PC-9 (cell line): ENCODE measurements at regions not wholly inside any gene's neighbourhood (a gene's known extent, or its start where the extent isn't known, plus 50 kb on each side); places are given as distances from the start of the nearest gene placed in this dataset.

Experiments used
- BruUV-seq: library from RNA; stranded (reverse); fragments of 400-500 nt; replicated peaks from 2 replicates; lab custom pipeline; 2021; lab: Mats Ljungman, UMichigan
- CTCF ChIA-PET: fragments of 300-600 bp; sonication (Branson Sonifier 250); formaldehyde crosslinking; loops from one replicate; lab custom pipeline; 2022; ENCODE audit warnings: antibody characterized with exemption; lab: Charles Lee
- POLR2A ChIA-PET: fragments of 300-600 bp; sonication (Branson Sonifier 250); formaldehyde crosslinking; loops from one replicate; lab custom pipeline; 2022; ENCODE audit warnings: antibody characterized with exemption; ENCODE audit not compliant: unreplicated experiment; lab: Charles Lee
- DNase-seq, 2 experiments: peaks; one replicate each; pipeline versions ENCODE4 v3.0.0 to v3.0.0-alpha.2; 2015 to 2022; ENCODE audit warnings: mixed read lengths in 1 of 2
- H2AFZ ChIP-seq: fragments of 200-600 bp; sonication (generic); 2 replicates; pipeline ENCODE4 v1.8.1; 2017; ENCODE audit warnings: antibody characterized with exemption
- H3F3A ChIP-seq: fragments of 200-600 bp; sonication (generic); 2 replicates; pipeline ENCODE4 v1.8.1; 2017; ENCODE audit warnings: antibody characterized with exemption, mild to moderate bottlenecking, low read depth; ENCODE audit not compliant: insufficient read depth
- H3K27ac ChIP-seq: fragments of 200-600 bp; sonication (generic); 2 replicates; pipeline ENCODE4 v1.6.1; 2016; ENCODE audit warnings: mixed run types
- H3K27me3 ChIP-seq: fragments of 200-600 bp; sonication (generic); 2 replicates; pipeline ENCODE4 v1.6.1; 2016; ENCODE audit warnings: low read depth, mixed run types; ENCODE audit not compliant: insufficient read depth
- H3K36me3 ChIP-seq: fragments of 200-600 bp; sonication (generic); 2 replicates; pipeline ENCODE4 v1.6.1; 2016; ENCODE audit warnings: low read depth, mixed run types
- H3K4me1 ChIP-seq: fragments of 200-600 bp; sonication (generic); replicated peaks from 2 replicates; pipeline ENCODE4 v1.6.1; 2016; ENCODE audit warnings: mixed run types; ENCODE audit not compliant: insufficient read depth
- H3K4me2 ChIP-seq: fragments of 200-600 bp; sonication (generic); 2 replicates; pipeline ENCODE4 v1.6.1; 2017; ENCODE audit warnings: mixed run types
- H3K4me3 ChIP-seq: fragments of 200-600 bp; sonication (generic); 2 replicates; pipeline ENCODE4 v1.6.1; 2016; ENCODE audit warnings: mixed run types
- H3K79me2 ChIP-seq: fragments of 200-600 bp; sonication (generic); 2 replicates; pipeline ENCODE4 v1.6.1; 2017; ENCODE audit warnings: low read depth, mixed run types
- H3K9me2 ChIP-seq: fragments of 200-600 bp; sonication (generic); 2 replicates; pipeline ENCODE4 v1.8.1; 2017; ENCODE audit warnings: mild to moderate bottlenecking; ENCODE audit not compliant: insufficient read depth
- H3K9me3 ChIP-seq: fragments of 200-600 bp; sonication (generic); 2 replicates; pipeline ENCODE4 v1.8.1; 2016; ENCODE audit warnings: low read depth; ENCODE audit not compliant: insufficient read depth
- H4K20me1 ChIP-seq: fragments of 200-600 bp; sonication (generic); 2 replicates; pipeline ENCODE4 v1.8.1; 2017; ENCODE audit not compliant: insufficient read depth
- EZH2 ChIP-seq: fragments of 200-600 bp; sonication (generic); IDR thresholded peaks from 2 replicates; pipeline ENCODE4 v1.8.0; 2017; ENCODE audit warnings: antibody characterized with exemption, low read depth
- intact Hi-C: fragments of 100-400 bp; cut with micrococcal nuclease; formaldehyde crosslinking; loops from one replicate; pipeline ENCODE4 v1.10.0; 2022; ENCODE audit not compliant: unreplicated experiment
- TF ChIP-seq, protein P1 (sequence below): fragments of 200-600 bp; sonication (generic); conservative IDR thresholded peaks from 2 replicates; pipeline ENCODE4 v1.6.1; 2017; ENCODE audit warnings: mixed run types, antibody characterized with exemption, mild to moderate bottlenecking, moderate library complexity

DNA sequence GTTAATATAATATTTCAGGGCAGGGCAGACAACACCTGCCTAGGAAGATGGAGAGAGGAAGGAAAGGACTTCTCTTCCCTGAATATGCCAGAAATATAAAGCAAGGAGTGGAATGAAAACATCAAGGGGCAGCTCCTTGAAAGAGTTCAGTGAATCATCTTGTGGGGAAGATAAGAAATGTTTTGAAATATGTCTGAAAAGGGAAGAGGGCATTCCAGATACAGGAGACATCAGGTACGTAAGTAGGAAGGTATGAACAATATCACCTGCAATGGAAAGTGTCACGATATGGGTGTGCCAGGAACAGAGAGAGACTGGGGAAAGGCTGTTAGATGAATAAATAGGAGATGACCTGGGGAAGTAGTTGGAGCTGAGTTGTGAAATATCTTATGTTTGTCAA lies 75.8 kb upstream of the WDR72 start:
- CTCF ChIA-PET, result no interaction called here

GRCh38 chr15:53834214-53834613 lies 74.8 kb upstream of the WDR72 start:
- no TSS peak for BruUV-seq

More for the DNA sequence above, 75.8 kb upstream of the WDR72 start:
- H3K36me3 ChIP-seq, result no peaks in the 10 kb centered on the region
- intact Hi-C loops, result no loop called here
- no peak overlapping the region for H3K27ac ChIP-seq
- BruUV-seq, result no TSS peak
- H3K9me2 ChIP-seq, result no peaks in the 10 kb centered on the region
- no peaks in the 10 kb centered on the region for H3K9me3 ChIP-seq
- H3K4me2 ChIP-seq, result no peak overlapping the region
- H4K20me1 ChIP-seq, result no peaks in the 10 kb centered on the region
- H3F3A ChIP-seq, result no peaks in the 10 kb centered on the region
- no peak overlapping the region for H2AFZ ChIP-seq
- no peak overlapping the region for H3K4me3 ChIP-seq
- POLR2A ChIA-PET, result no interaction called here
- no peak for DNase-seq
- H3K79me2 ChIP-seq, result no peaks in the 10 kb centered on the region
- no peaks in the 10 kb centered on the region for H3K27me3 ChIP-seq
- H3K4me1 ChIP-seq, result no peaks in the 10 kb centered on the region
- TF ChIP-seq EZH2, result no peak
- TF ChIP-seq, protein P1, sequence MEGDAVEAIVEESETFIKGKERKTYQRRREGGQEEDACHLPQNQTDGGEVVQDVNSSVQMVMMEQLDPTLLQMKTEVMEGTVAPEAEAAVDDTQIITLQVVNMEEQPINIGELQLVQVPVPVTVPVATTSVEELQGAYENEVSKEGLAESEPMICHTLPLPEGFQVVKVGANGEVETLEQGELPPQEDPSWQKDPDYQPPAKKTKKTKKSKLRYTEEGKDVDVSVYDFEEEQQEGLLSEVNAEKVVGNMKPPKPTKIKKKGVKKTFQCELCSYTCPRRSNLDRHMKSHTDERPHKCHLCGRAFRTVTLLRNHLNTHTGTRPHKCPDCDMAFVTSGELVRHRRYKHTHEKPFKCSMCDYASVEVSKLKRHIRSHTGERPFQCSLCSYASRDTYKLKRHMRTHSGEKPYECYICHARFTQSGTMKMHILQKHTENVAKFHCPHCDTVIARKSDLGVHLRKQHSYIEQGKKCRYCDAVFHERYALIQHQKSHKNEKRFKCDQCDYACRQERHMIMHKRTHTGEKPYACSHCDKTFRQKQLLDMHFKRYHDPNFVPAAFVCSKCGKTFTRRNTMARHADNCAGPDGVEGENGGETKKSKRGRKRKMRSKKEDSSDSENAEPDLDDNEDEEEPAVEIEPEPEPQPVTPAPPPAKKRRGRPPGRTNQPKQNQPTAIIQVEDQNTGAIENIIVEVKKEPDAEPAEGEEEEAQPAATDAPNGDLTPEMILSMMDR, result no peak

DNA sequence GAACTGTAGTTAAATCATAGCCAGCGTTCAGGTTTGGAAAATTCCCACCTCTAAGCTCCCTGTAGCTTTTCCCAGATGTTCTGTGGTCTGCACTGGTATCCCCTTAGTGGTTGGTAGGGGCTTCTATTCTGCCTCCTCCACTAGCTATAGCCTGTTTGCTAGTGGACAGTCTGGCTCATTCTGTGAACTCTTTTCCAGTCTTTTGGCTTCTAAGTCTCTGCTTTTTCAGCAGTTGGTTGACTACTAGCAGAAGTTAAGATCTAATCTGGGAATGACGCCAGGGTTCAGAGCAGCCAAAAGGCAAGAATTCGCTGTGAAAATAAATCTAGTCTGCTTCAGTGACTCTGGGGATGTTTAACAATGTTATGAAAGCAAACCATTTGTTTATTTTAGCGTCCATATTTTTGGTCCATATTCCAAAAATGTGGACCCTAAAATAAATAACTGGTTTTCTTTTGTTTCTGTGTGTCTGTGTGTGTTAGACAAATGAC lies 73.7 kb upstream of the WDR72 start:
- H3K9me2 ChIP-seq, result no peaks in the 10 kb centered on the region
- H3K27ac ChIP-seq, result no peak overlapping the region
- no peaks in the 10 kb centered on the region for H3K79me2 ChIP-seq
- H2AFZ ChIP-seq, result no peak overlapping the region
- no peaks in the 10 kb centered on the region for H3F3A ChIP-seq
- no peak for DNase-seq
- no peaks in the 10 kb centered on the region for H3K4me1 ChIP-seq
- H3K4me3 ChIP-seq, result no peak overlapping the region
- no peaks in the 10 kb centered on the region for H3K9me3 ChIP-seq
- no peaks in the 10 kb centered on the region for H3K36me3 ChIP-seq
- H3K4me2 ChIP-seq, result no peak overlapping the region
- TF ChIP-seq, protein P1, result no peak
- TF ChIP-seq EZH2, result no peak
- no peaks in the 10 kb centered on the region for H3K27me3 ChIP-seq
- ChIA-PET POLR2A (no interaction called here), CTCF (no interaction called here)
- intact Hi-C loops, result no loop called here
- BruUV-seq, result no TSS peak
- H4K20me1 ChIP-seq, result no peaks in the 10 kb centered on the region

More at GRCh38 chr15:53834214-53834613, 74.8 kb upstream of the WDR72 start:
- no peaks in the 10 kb centered on the region for H3K27me3 ChIP-seq
- intact Hi-C loops, result no loop called here
- H3K36me3 ChIP-seq, result no peaks in the 10 kb centered on the region
- H3K4me1 ChIP-seq, result no peaks in the 10 kb centered on the region
- CTCF ChIA-PET, result no interaction called here
- H4K20me1 ChIP-seq, result no peaks in the 10 kb centered on the region
- no peak overlapping the region for H3K27ac ChIP-seq
- no peak overlapping the region for H2AFZ ChIP-seq
- no peak overlapping the region for H3K4me3 ChIP-seq
- TF ChIP-seq, protein P1, result no peak
- TF ChIP-seq EZH2, result no peak
- H3K4me2 ChIP-seq, result no peak overlapping the region
- H3K79me2 ChIP-seq, result no peaks in the 10 kb centered on the region
- POLR2A ChIA-PET, result no interaction called here
- DNase-seq, result no peak
- H3K9me3 ChIP-seq, result no peaks in the 10 kb centered on the region
- H3K9me2 ChIP-seq, result no peaks in the 10 kb centered on the region
- H3F3A ChIP-seq, result no peaks in the 10 kb centered on the region
